Transverse colon (tissue), 4 donors: ENCODE measurements at regions not wholly inside any gene's neighbourhood (a gene's known extent, or its start where the extent isn't known, plus 50 kb on each side); places are given as distances from the start of the nearest gene placed in this dataset.

Experiments
- POLR2A ChIP-seq: fragments of 450-650 bp; IDR thresholded peaks from one replicate; pipeline ENCODE4 v1.6.1; 2016; ENCODE audit warnings: antibody characterized with exemption, mild to moderate bottlenecking, moderate library complexity
- POLR2AphosphoS5 ChIP-seq, 3 donors: sonication (generic); formaldehyde crosslinking; IDR thresholded peaks; one replicate each; pipeline ENCODE4 v1.6.1; 2016; ENCODE audit warnings: antibody characterized with exemption in 3 of 3
- TF ChIP-seq, protein P1 (sequence below), 5 experiments: fragments of 200-600 bp in 3 of 5; fragments of 450-650 bp in 2 of 5; sonication (generic) in 3 of 5; IDR thresholded peaks; 1 replicate in 2 of 5; 2 replicates in 3 of 5; pipeline ENCODE4 v1.5.1; 2016 to 2017; ENCODE audit warnings: antibody characterized with exemption in 5 of 5, inconsistent platforms in 3 of 5, mild to moderate bottlenecking in 2 of 5, moderate library complexity in 1 of 5

DNA sequence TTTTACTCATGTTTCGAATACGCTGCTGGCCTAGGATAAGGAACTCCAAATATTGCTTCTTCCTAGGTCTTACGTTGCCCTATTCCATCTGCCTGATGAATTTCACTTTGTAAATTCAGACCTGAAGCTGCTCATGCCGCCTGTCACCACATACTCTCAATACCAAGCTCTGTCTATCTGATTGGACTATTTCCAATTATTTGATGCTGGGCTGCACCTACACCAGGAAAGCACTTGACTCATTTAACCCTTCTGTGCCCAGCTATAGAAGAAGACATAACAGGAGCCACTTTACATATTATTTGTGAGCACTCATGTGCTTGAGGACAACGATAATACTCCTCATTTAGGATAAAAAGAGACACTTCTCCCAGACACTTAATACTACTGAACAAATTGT, 1293.9 kb upstream of the LRRTM1 start:
- no peak for TF ChIP-seq POLR2A
- TF ChIP-seq, protein P1, sequence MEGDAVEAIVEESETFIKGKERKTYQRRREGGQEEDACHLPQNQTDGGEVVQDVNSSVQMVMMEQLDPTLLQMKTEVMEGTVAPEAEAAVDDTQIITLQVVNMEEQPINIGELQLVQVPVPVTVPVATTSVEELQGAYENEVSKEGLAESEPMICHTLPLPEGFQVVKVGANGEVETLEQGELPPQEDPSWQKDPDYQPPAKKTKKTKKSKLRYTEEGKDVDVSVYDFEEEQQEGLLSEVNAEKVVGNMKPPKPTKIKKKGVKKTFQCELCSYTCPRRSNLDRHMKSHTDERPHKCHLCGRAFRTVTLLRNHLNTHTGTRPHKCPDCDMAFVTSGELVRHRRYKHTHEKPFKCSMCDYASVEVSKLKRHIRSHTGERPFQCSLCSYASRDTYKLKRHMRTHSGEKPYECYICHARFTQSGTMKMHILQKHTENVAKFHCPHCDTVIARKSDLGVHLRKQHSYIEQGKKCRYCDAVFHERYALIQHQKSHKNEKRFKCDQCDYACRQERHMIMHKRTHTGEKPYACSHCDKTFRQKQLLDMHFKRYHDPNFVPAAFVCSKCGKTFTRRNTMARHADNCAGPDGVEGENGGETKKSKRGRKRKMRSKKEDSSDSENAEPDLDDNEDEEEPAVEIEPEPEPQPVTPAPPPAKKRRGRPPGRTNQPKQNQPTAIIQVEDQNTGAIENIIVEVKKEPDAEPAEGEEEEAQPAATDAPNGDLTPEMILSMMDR (IDR thresholded peaks at IDR 0.05): no peak
- TF ChIP-seq POLR2AphosphoS5 (IDR thresholded peaks at IDR 0.05): no peak
